Breast epithelium (tissue), 3 donors: ENCODE measurements at regions not wholly inside any gene's neighbourhood (a gene's known extent, or its start where the extent isn't known, plus 50 kb on each side); places are given as distances from the start of the nearest gene placed in this dataset.

Experiments
- CTCF ChIP-seq, 3 donors: fragments of 450-650 bp; IDR thresholded peaks; one replicate each; pipeline ENCODE4 v1.5.1; 2016 to 2017; ENCODE audit warnings: antibody characterized with exemption in 3 of 3, mild to moderate bottlenecking in 3 of 3, moderate library complexity in 3 of 3
- POLR2A ChIP-seq: fragments of 450-650 bp; IDR thresholded peaks from one replicate; pipeline ENCODE4 v1.6.1; 2016; ENCODE audit warnings: antibody characterized with exemption, mild to moderate bottlenecking, moderate library complexity
- POLR2AphosphoS5 ChIP-seq, 3 donors: sonication (generic); formaldehyde crosslinking; IDR thresholded peaks; one replicate each; pipeline ENCODE4 v1.6.1; 2017; ENCODE audit warnings: antibody characterized with exemption in 3 of 3

- TF ChIP-seq CTCF (IDR thresholded peaks at IDR 0.05) (no peak), POLR2A (no peak), POLR2AphosphoS5 (IDR thresholded peaks at IDR 0.05) (no peak)
These were observed 74.8 kb upstream of the RIOK3 start for GRCh38 chr18:23378302-23378686.
